ENCODE measurements at regions not wholly inside any gene's neighbourhood (a gene's known extent, or its start where the extent isn't known, plus 50 kb on each side); places are given as distances from the start of the nearest gene placed in this dataset.

DNA sequence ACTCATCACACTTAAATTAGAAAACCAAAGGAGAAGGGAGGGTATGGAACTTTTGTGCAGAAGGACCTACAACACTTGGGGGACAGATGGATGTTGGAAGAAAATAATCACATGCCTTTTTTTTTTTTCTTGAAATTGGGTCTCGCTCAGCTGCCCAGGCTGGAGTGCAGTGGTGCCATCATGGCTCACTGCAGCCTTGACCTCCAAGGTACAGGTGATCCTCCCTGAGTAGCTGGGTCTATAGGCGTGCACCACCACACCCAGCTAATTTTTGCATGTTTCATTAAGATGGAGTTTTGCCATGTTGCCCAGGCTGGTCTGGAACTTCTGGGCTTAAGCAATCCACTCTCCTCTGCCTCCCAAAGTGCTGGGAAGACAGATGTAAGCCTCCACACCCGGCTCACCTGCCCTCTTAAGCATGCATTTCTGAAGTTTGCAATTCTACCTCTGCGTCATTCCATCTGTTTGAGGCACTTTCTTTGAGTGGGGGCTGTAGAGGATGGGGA, 370.8 kb upstream of the JARID2 start:
- TF ChIP-seq, protein P1, sequence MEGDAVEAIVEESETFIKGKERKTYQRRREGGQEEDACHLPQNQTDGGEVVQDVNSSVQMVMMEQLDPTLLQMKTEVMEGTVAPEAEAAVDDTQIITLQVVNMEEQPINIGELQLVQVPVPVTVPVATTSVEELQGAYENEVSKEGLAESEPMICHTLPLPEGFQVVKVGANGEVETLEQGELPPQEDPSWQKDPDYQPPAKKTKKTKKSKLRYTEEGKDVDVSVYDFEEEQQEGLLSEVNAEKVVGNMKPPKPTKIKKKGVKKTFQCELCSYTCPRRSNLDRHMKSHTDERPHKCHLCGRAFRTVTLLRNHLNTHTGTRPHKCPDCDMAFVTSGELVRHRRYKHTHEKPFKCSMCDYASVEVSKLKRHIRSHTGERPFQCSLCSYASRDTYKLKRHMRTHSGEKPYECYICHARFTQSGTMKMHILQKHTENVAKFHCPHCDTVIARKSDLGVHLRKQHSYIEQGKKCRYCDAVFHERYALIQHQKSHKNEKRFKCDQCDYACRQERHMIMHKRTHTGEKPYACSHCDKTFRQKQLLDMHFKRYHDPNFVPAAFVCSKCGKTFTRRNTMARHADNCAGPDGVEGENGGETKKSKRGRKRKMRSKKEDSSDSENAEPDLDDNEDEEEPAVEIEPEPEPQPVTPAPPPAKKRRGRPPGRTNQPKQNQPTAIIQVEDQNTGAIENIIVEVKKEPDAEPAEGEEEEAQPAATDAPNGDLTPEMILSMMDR (IDR thresholded peaks at IDR 0.05), result no peak
- no peak for TF ChIP-seq POLR2AphosphoS5 (IDR thresholded peaks at IDR 0.05; ENCODE audit: insufficient read depth in 1 of 2, low read depth in 1 of 2)
